Right lobe of liver (tissue), 6 donors: ENCODE measurements at regions not wholly inside any gene's neighbourhood (a gene's known extent, or its start where the extent isn't known, plus 50 kb on each side); places are given as distances from the start of the nearest gene placed in this dataset.
A peak's percentile ranks its signal among the peaks of the same experiment; 100 is the strongest.

Source experiments
- ATAC-seq, 4 donors: fragments of 200-7000 bp; cut with Tn5 transposase; one replicate each; pipeline ENCODE4 v1.9.1; 2020; ENCODE audit warnings: mild to moderate bottlenecking in 4 of 4, moderate library complexity in 4 of 4
- DNase-seq, 3 donors: peaks; one replicate each; pipeline ENCODE4 v3.0.0-alpha.2; 2020
- H3K27ac ChIP-seq, 3 donors: fragments of 200-600 bp; one replicate each; pipeline ENCODE4 v1.8.0; 2022
- H3K27me3 ChIP-seq, 2 donors: fragments of 200-600 bp; one replicate each; pipeline ENCODE4 v1.8.0; 2022
- H3K36me3 ChIP-seq, 4 donors: fragments of 200-600 bp; sonication (generic) in 1 of 4; one replicate each; pipeline versions ENCODE4 v1.5.1 to v1.8.0; 2017 to 2022; ENCODE audit warnings: control low read depth in 1 of 4
- H3K4me1 ChIP-seq, 4 donors: fragments of 200-600 bp; sonication (generic) in 1 of 4; one replicate each; pipeline versions ENCODE4 v1.5.1 to v1.8.0; 2017 to 2022; ENCODE audit warnings: control low read depth in 1 of 4
- H3K4me3 ChIP-seq, 3 donors: fragments of 200-600 bp; one replicate each; pipeline ENCODE4 v1.8.0; 2022
- H3K9me3 ChIP-seq, 4 donors: fragments of 200-600 bp; sonication (generic) in 1 of 4; one replicate each; pipeline versions ENCODE4 v1.5.1 to v1.8.0; 2017 to 2022; ENCODE audit warnings: control low read depth in 1 of 4
- POLR2A ChIP-seq: fragments of 450-650 bp; IDR thresholded peaks from one replicate; pipeline ENCODE4 v1.6.1; 2017; ENCODE audit warnings: antibody characterized with exemption, mild to moderate bottlenecking
- WGBS: methylation state at CpG from one replicate; pipeline ENCODE4 v1.1.6; 2018; ENCODE audit warnings: low coverage, low lambda C conversion rate; ENCODE audit not compliant: insufficient coverage; ENCODE audit errors: missing lambda C conversion rate; 5-methylcytosine and 5-hydroxymethylcytosine counted together
- intact Hi-C, 2 donors: fragments of 100-400 bp; cut with DNase I; formaldehyde crosslinking; loops; one replicate each; pipeline versions ENCODE4 v1.11.2 to v1.14.1; 2022
- TF ChIP-seq, protein P1 (sequence below), 4 donors: fragments of 200-600 bp in 3 of 4; fragments of 450-650 bp in 1 of 4; IDR thresholded peaks; one replicate each; pipeline versions ENCODE4 v1.5.1 to v1.8.0; 2016 to 2022; ENCODE audit warnings: antibody characterized with exemption in 4 of 4, mild to moderate bottlenecking in 2 of 4
- donor health status: DM: no; HTN: yes; CAD: no.
- donor health status: DM: no; HTN: no; CAD: no.
- donor health status: DM: no; HTN: no; CAD: no.
- donor health status: DM: no; HTN: yes; CAD: no.
- donor health status: DM: no; HTN: yes; CAD: no.

DNA sequence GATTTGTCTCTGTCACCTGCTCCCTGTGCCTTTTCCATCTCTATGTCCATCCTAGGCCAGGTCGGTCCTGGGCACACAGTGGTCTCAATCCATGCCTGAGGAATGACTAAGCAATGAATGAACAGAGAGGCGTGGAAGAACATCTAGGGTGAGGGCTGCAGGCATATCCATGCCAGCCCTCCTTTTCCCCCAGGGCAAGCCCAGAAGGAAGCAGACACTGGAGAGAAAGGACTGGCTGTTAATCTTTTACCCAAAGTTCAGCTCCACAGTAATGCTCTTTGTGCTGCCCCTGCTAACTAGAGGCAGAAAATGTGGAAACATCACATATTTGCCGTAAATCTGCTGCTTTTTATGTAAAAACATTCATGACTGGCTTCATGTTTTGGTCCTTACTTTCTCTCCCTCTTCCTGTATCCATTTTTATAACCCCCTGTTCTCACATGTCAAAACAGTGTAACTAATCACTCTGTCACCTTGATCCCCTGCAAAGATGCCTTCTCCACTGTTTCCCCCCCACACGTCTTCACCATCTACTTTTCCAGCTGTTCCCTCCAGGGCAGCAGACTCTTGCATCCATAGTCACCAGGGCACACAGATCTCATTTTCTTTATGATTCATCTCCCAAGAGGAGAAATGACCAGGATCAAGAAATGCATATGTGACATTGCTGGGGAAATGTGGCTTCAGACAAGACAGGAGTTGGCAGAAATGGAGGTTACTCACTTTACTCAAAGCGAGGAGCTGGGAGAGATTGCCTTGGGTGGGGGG, 166.4 kb upstream of the PROX1 start:
- no peaks in the 10 kb centered on the region for H3K36me3 ChIP-seq
- H3K4me3 ChIP-seq, result no peak overlapping the region
- intact Hi-C loops, result no loop called here
- 86% methylated on average over 5 of the region's 5 CpGs for WGBS
- ATAC-seq, result peak in 1 of 4 donors; percentile 50
- H3K27me3 ChIP-seq, result no peaks in the 10 kb centered on the region
- DNase-seq, result no peak
- H3K4me1 ChIP-seq, result peaks cover 0 to 3% (median 0%) of the 10 kb centered on the region in 4 donors
- H3K9me3 ChIP-seq, result no peaks in the 10 kb centered on the region
- H3K27ac ChIP-seq, result no peak overlapping the region
- TF ChIP-seq, protein P1, sequence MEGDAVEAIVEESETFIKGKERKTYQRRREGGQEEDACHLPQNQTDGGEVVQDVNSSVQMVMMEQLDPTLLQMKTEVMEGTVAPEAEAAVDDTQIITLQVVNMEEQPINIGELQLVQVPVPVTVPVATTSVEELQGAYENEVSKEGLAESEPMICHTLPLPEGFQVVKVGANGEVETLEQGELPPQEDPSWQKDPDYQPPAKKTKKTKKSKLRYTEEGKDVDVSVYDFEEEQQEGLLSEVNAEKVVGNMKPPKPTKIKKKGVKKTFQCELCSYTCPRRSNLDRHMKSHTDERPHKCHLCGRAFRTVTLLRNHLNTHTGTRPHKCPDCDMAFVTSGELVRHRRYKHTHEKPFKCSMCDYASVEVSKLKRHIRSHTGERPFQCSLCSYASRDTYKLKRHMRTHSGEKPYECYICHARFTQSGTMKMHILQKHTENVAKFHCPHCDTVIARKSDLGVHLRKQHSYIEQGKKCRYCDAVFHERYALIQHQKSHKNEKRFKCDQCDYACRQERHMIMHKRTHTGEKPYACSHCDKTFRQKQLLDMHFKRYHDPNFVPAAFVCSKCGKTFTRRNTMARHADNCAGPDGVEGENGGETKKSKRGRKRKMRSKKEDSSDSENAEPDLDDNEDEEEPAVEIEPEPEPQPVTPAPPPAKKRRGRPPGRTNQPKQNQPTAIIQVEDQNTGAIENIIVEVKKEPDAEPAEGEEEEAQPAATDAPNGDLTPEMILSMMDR (IDR thresholded peaks at IDR 0.05), result no peak
- no peak for TF ChIP-seq POLR2A

- Histone ChIP-seq H3K4me1 (peaks cover 0 to 3% (median 0%) of the 10 kb centered on the region in 4 donors), H3K9me3 (no peaks in the 10 kb centered on the region), H3K4me3 (no peak overlapping the region), H3K27me3 (no peaks in the 10 kb centered on the region), H3K27ac (no peak overlapping the region), H3K36me3 (no peaks in the 10 kb centered on the region)
- TF ChIP-seq, protein P1 (IDR thresholded peaks at IDR 0.05), result no peak
- no peak for TF ChIP-seq POLR2A
- WGBS, result 0% methylated on average over 1 of the region's 1 CpG
- no peak for DNase-seq
- intact Hi-C loops, result no loop called here
- no peak for ATAC-seq
Measured at GRCh38 chr1:213821943-213822334, 165.8 kb upstream of the PROX1 start.

- DNase-seq, result no peak
- intact Hi-C loops, result no loop called here
- no peak overlapping the region for H3K27ac ChIP-seq
- H3K4me1 ChIP-seq, result no peaks in the 10 kb centered on the region
- no peak overlapping the region for H3K4me3 ChIP-seq
- no peak for ATAC-seq
- H3K27me3 ChIP-seq, result no peaks in the 10 kb centered on the region
- H3K36me3 ChIP-seq, result no peaks in the 10 kb centered on the region
- WGBS, result 83% methylated on average over 4 of the region's 4 CpGs
- H3K9me3 ChIP-seq, result no peaks in the 10 kb centered on the region
- TF ChIP-seq, protein P1 (IDR thresholded peaks at IDR 0.05), result no peak
- TF ChIP-seq POLR2A, result no peak
Measured at GRCh38 chr1:213826891-213827290, 160.9 kb upstream of the PROX1 start.

DNA sequence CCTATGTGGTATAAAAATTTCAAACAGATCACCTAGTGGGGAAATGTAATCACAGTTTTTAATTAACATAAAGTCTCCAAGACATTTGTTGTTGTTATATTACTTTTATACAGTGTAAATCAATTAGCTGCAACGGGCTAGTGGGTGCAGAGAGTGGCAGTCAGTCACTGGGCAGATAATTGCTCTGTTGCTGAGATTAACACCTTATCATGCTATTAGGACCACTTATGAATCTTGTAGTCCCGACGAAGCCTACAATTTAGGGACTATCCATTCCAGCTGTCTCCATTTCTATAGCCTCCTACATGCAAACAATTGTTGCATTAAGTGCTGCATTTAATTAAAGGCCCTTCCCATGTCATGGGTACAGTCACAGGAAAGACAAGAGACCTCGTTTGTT, 158.9 kb upstream of the PROX1 start:
- no peak overlapping the region for H3K4me3 ChIP-seq
- TF ChIP-seq, protein P1 (IDR thresholded peaks at IDR 0.05), result no peak
- no peak for TF ChIP-seq POLR2A
- H3K27ac ChIP-seq, result no peak overlapping the region
- H3K27me3 ChIP-seq, result no peaks in the 10 kb centered on the region
- H3K9me3 ChIP-seq, result no peaks in the 10 kb centered on the region
- 68% methylated on average over 4 of the region's 4 CpGs for WGBS
- ATAC-seq (no peak), DNase-seq (no peak)
- H3K36me3 ChIP-seq, result no peaks in the 10 kb centered on the region
- intact Hi-C loops, result no loop called here
- H3K4me1 ChIP-seq, result no peaks in the 10 kb centered on the region
